ENCODE measurements at regions not wholly inside any gene's neighbourhood (a gene's known extent, or its start where the extent isn't known, plus 50 kb on each side); places are given as distances from the start of the nearest gene placed in this dataset.

GRCh38 chr5:89128906-89129625 is 246.1 kb upstream of the MEF2C start:
- no TSS peak for BruUV-seq (replicated peaks)
- no peak overlapping the region for H2AFZ ChIP-seq (ENCODE audit: low read length)
- ChIA-PET CTCF (no interaction called here), POLR2A (ENCODE audit: unreplicated experiment) (no interaction called here)
- ATAC-seq: no peak
- H3K27me3 ChIP-seq (ENCODE audit: low read length): no peaks in the 10 kb centered on the region
- H3K4me1 ChIP-seq (ENCODE audit: insufficient read depth, low read length): no peaks in the 10 kb centered on the region
- no peaks in the 10 kb centered on the region for H3F3A ChIP-seq (ENCODE audit: low read length, unreplicated experiment)
- H3K9ac ChIP-seq (ENCODE audit: low read length): no peak overlapping the region
- no peak for DNase-seq
- intact Hi-C loops (cut with micrococcal nuclease): no loop called here
- no peaks in the 10 kb centered on the region for H3K79me2 ChIP-seq (ENCODE audit: low read length)
- H3K9me3 ChIP-seq (ENCODE audit: low read length): no peaks in the 10 kb centered on the region
- no peak overlapping the region for H3K4me2 ChIP-seq (ENCODE audit: low read length)
- no peaks in the 10 kb centered on the region for H4K20me1 ChIP-seq (ENCODE audit: low read length)
- H3K9me2 ChIP-seq (replicated peaks; ENCODE audit: low read length): no peaks in the 10 kb centered on the region
- H3K36me3 ChIP-seq (ENCODE audit: low read depth, low read length): no peaks in the 10 kb centered on the region
- TF ChIP-seq EZH2 (IDR thresholded peaks at IDR 0.05; ENCODE audit: low read length, unreplicated experiment) (no peak), CTCF (conservative IDR thresholded peaks at IDR 0.05; ENCODE audit: low read depth, low read length) (no peak), EZH2phosphoT487 (IDR thresholded peaks at IDR 0.05; ENCODE audit: borderline replicate concordance, low read length) (no peak)
- no peak overlapping the region for H3K27ac ChIP-seq (ENCODE audit: low read length)
- no peak overlapping the region for H3K4me3 ChIP-seq (ENCODE audit: low read length)

GRCh38 chr5:89128092-89128491 is 245.1 kb upstream of the MEF2C start:
- no TSS peak for BruUV-seq (replicated peaks)
- H3F3A ChIP-seq (ENCODE audit: low read length, unreplicated experiment): no peaks in the 10 kb centered on the region
- H3K79me2 ChIP-seq (ENCODE audit: low read length): no peaks in the 10 kb centered on the region
- H4K20me1 ChIP-seq (ENCODE audit: low read length): no peaks in the 10 kb centered on the region
- TF ChIP-seq EZH2 (IDR thresholded peaks at IDR 0.05; ENCODE audit: low read length, unreplicated experiment): no peak
- TF ChIP-seq CTCF (conservative IDR thresholded peaks at IDR 0.05; ENCODE audit: low read depth, low read length): no peak
- POLR2A ChIA-PET (ENCODE audit: unreplicated experiment): no interaction called here
- no peak overlapping the region for H3K9ac ChIP-seq (ENCODE audit: low read length)
- DNase-seq: peak; percentile 12
- H3K36me3 ChIP-seq (ENCODE audit: low read depth, low read length): no peaks in the 10 kb centered on the region
- CTCF ChIA-PET: no interaction called here
- H3K4me1 ChIP-seq (ENCODE audit: insufficient read depth, low read length): no peaks in the 10 kb centered on the region
- H3K4me2 ChIP-seq (ENCODE audit: low read length): no peak overlapping the region
- no peak overlapping the region for H3K27ac ChIP-seq (ENCODE audit: low read length)
- no peaks in the 10 kb centered on the region for H3K9me3 ChIP-seq (ENCODE audit: low read length)
- no peak overlapping the region for H3K4me3 ChIP-seq (ENCODE audit: low read length)
- no peak for ATAC-seq
- H3K27me3 ChIP-seq (ENCODE audit: low read length): no peaks in the 10 kb centered on the region
- intact Hi-C loops (cut with micrococcal nuclease): no loop called here
- H3K9me2 ChIP-seq (replicated peaks; ENCODE audit: low read length): no peaks in the 10 kb centered on the region
- H2AFZ ChIP-seq (ENCODE audit: low read length): no peak overlapping the region

- no peak overlapping the region for H3K9ac ChIP-seq (ENCODE audit: low read length)
- TF ChIP-seq EZH2phosphoT487 (IDR thresholded peaks at IDR 0.05; ENCODE audit: borderline replicate concordance, low read length) (no peak), EZH2 (IDR thresholded peaks at IDR 0.05; ENCODE audit: low read length, unreplicated experiment) (no peak), CTCF (conservative IDR thresholded peaks at IDR 0.05; ENCODE audit: low read depth, low read length) (no peak)
- H2AFZ ChIP-seq (ENCODE audit: low read length): no peak overlapping the region
- no peak overlapping the region for H3K4me2 ChIP-seq (ENCODE audit: low read length)
- no peaks in the 10 kb centered on the region for H3K9me2 ChIP-seq (replicated peaks; ENCODE audit: low read length)
- no peaks in the 10 kb centered on the region for H3F3A ChIP-seq (ENCODE audit: low read length, unreplicated experiment)
- no peaks in the 10 kb centered on the region for H3K36me3 ChIP-seq (ENCODE audit: low read depth, low read length)
- no peaks in the 10 kb centered on the region for H3K27me3 ChIP-seq (ENCODE audit: low read length)
- BruUV-seq (replicated peaks): no TSS peak
- no peak overlapping the region for H3K4me3 ChIP-seq (ENCODE audit: low read length)
- ChIA-PET POLR2A (ENCODE audit: unreplicated experiment) (no interaction called here), CTCF (interaction anchor here (0.6 kb wide), 1 partner anchor 366 kb away, joined by 3 read pairs; no protein-coding TSS in a partner anchor)
- H4K20me1 ChIP-seq (ENCODE audit: low read length): no peaks in the 10 kb centered on the region
- no peaks in the 10 kb centered on the region for H3K79me2 ChIP-seq (ENCODE audit: low read length)
- no peak overlapping the region for H3K27ac ChIP-seq (ENCODE audit: low read length)
- H3K4me1 ChIP-seq (ENCODE audit: insufficient read depth, low read length): no peaks in the 10 kb centered on the region
- DNase-seq (no peak), ATAC-seq (no peak)
- intact Hi-C loops (cut with micrococcal nuclease): no loop called here
- no peaks in the 10 kb centered on the region for H3K9me3 ChIP-seq (ENCODE audit: low read length)
These were observed 244.2 kb upstream of the MEF2C start for GRCh38 chr5:89127191-89127590.

All from PC-3 (cell line).